T47D (cell line): ENCODE measurements at regions not wholly inside any gene's neighbourhood (a gene's known extent, or its start where the extent isn't known, plus 50 kb on each side); places are given as distances from the start of the nearest gene placed in this dataset.

Experiments used
- DNase-seq, 2 experiments: peaks; one replicate each; pipeline versions ENCODE4 v3.0.0 to v3.0.0-alpha.2; 2011 to 2012; ENCODE audit warnings: low read depth in 1 of 2, low spot score in 1 of 2
- JUND ChIP-seq: IDR thresholded peaks from 2 replicates; pipeline ENCODE4 v1.6.1; 2012; ENCODE audit warnings: low read depth
- in situ Hi-C: cut with HindIII; loops from 2 replicates; pipeline ENCODE4 v1.10.0; 2016; ENCODE audit warnings: low sequenced_read_pairs, low pct_unique_long_range_greater_than_20kb

GRCh38 chr13:73248711-73249580, 190.1 kb downstream of the KLF5 start:
- TF ChIP-seq JUND, result no peak
- DNase-seq, result peak; percentile 6 to 65
- in situ Hi-C loops, result no loop called here

DNA sequence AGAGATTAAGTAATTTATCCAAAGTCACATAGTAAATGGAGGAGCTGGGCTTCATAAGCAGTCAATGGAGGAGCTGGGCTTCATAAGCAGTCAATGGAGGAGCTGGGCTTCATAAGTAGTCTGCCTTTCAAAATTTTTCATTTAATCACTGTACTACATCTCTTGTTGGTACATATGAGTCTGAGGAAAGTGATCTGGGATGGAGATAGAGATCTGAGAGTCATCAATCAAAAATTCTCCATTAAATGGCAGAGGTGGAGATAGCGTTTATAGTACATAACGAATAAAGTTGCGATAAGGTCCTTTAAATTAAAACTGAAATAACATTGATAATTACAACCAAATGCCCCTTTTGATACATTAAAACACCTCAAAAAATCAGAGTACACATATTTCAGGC, 189.3 kb downstream of the KLF5 start:
- DNase-seq, result no peak
- in situ Hi-C loops, result no loop called here
- no peak for TF ChIP-seq JUND

DNA sequence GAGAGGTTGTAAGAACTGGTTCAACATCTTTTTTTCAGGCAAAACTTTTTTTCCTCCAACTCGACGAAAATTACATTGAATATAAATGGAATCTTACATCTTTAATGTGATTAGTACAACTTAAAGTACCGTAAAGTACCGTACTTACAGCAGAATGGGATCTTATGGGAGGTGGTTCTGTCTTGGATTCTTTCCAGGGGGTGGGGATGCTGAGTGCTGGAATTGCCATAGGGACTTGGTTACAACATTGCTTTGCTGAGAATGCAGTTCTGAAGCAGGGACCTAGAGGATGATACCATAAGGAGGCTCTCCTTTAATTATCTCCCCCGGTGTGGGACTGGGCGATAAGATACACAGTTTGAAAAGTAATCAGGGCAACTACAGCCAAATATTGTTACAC, 186.4 kb downstream of the KLF5 start:
- no peak for DNase-seq
- TF ChIP-seq JUND, result no peak
- in situ Hi-C loops, result no loop called here

DNA sequence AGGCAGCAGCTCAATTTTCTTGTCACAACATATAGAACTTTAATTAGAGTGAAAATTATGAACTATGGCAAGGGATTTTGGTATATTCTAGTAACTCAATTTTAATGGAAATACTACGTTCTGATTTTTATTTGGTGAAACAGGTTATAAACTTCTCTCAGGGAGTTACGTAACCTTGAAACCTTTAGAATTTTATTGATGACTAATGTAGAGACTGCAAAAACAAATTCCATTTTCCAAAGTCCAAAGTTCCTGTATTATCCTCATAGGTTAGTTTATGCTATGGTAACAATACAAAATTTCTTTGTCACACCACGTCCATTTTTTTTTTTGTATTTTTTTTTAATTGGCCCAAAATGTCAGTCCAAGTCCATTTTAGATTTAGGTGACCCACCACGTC, 185.7 kb downstream of the KLF5 start:
- in situ Hi-C loops, result no loop called here
- no peak for DNase-seq
- TF ChIP-seq JUND, result no peak

- TF ChIP-seq JUND, result no peak
- no peak for DNase-seq
- in situ Hi-C loops, result no loop called here
Measured at GRCh38 chr13:73242515-73243015, 183.8 kb downstream of the KLF5 start.

DNA sequence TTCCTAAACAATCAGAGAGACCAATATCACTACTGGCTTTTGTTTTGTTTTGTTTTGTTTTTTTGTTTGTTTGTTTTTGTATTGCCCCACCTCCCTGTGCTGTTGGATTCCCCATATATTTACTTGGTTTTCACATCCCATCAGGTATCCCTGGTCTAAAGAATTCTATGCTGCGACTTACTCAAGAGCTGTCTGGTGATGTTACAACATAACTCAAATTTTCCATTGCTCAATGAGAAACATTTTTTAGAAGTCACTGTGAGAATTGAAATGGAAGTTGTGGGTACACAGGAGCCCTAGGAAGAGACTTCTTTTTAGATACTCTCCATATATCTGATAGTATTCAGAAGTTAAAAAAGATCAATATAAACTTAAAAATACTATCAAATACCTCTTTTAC, 181.4 kb downstream of the KLF5 start:
- in situ Hi-C loops, result no loop called here
- no peak for TF ChIP-seq JUND
- no peak for DNase-seq

- TF ChIP-seq JUND, result no peak
- no peak for DNase-seq
- in situ Hi-C loops, result no loop called here
Measured at GRCh38 chr13:73235385-73235784, 176.6 kb downstream of the KLF5 start.

DNA sequence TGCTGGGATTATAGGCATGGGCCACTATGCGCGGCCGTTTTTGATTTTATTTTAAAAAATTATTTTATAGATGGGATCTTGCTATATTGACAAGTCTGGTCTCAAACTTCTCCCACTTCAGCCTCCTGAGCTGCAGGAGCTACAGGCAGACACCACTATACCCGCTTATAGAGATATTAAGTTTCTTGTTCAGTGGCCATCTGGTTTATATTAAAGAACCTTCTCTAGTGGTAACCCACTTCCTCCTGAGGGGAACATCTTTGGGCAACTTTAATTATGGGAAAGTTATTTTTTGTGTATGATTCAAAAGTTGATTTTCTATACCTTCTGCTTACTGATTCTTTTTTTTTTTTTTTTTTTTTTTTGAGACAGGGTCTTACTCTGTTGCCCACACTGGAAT, 172.7 kb downstream of the KLF5 start:
- no peak for DNase-seq
- no peak for TF ChIP-seq JUND
- in situ Hi-C loops, result no loop called here

DNA sequence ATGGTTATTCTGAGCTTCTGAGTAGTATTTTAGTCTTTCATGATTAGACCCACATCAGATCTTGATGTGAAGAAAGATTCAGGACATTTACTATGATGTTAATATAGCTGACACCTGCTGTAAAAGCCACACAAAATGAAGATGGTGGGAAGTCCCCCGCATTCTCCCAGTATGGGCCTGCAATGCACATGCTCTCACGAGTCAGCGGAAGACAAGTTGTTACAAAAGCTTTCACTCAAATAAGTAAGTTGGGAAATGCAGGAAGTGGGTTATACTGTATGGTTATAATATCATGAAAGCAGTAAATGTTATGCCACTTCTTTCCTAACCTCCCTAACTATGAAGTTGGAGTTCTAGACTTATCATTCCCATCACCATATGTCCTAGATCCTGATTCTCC, 171.9 kb downstream of the KLF5 start:
- no peak for DNase-seq
- in situ Hi-C loops, result no loop called here
- no peak for TF ChIP-seq JUND

- in situ Hi-C loops, result no loop called here
- DNase-seq, result no peak
- TF ChIP-seq JUND, result no peak
Measured at GRCh38 chr13:73228546-73228945, 169.7 kb downstream of the KLF5 start.

DNA sequence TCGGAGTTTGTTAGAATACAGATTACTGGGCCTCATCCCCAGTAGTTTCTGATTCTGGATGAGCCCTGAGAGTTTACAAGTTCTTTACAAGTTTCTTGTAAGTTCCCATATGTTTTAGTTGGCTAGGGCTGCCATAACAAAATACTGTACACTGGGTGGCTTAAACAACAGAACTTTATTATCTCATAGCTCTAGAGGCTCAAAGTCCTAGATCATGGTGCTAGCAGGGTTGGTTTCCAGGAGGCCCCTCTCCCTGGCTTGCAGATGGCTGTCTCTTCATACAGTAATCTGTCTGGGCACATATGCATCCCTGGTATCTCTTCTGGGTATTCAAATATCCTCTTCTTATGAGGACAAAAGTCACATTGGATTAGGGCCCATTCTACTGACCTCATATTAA, 167.2 kb downstream of the KLF5 start:
- in situ Hi-C loops, result no loop called here
- DNase-seq, result no peak
- no peak for TF ChIP-seq JUND

- in situ Hi-C loops, result no loop called here
- no peak for DNase-seq
- no peak for TF ChIP-seq JUND
Measured at GRCh38 chr13:73224703-73225102, 165.9 kb downstream of the KLF5 start.

GRCh38 chr13:73223372-73223781, 164.6 kb downstream of the KLF5 start:
- in situ Hi-C loops, result no loop called here
- no peak for DNase-seq
- TF ChIP-seq JUND, result no peak
